Bronchial epithelial cell (primary cell): ENCODE measurements at regions not wholly inside any gene's neighbourhood (a gene's known extent, or its start where the extent isn't known, plus 50 kb on each side); places are given as distances from the start of the nearest gene placed in this dataset.
"Not testable (repeated sequence)": the region's sequence is repeated elsewhere in the genome, so short reads cannot be mapped to it uniquely, and the experiment has no call there.

Source experiments
- DNase-seq: peaks from one replicate; pipeline ENCODE4 v3.0.0-alpha.2; 2010; ENCODE audit warnings: low read depth
- FAIRE-seq: peaks from 2 replicates; lab custom pipeline; 2011; peaks lifted over from hg19 to GRCh38; lab: Jason Lieb, UNC
- H3K27me3 ChIP-seq: 2 replicates; pipeline ENCODE4 v1.5.1; 2011; ENCODE audit warnings: low read length; ENCODE audit not compliant: control insufficient read depth, insufficient read depth
- H3K36me3 ChIP-seq: 2 replicates; pipeline ENCODE4 v1.5.1; 2011; ENCODE audit warnings: low read length; ENCODE audit not compliant: control insufficient read depth, insufficient read depth
- H3K4me3 ChIP-seq: 2 replicates; pipeline ENCODE4 v1.5.1; 2011; ENCODE audit warnings: mild to moderate bottlenecking, low read depth, low read length, control low read depth
- TF ChIP-seq, protein P1 (sequence below): IDR thresholded peaks from 2 replicates; pipeline ENCODE4 v1.5.1; 2011; ENCODE audit warnings: mild to moderate bottlenecking, moderate library complexity, low read length, control low read depth, inconsistent platforms; ENCODE audit not compliant: insufficient read depth, severe bottlenecking

DNA sequence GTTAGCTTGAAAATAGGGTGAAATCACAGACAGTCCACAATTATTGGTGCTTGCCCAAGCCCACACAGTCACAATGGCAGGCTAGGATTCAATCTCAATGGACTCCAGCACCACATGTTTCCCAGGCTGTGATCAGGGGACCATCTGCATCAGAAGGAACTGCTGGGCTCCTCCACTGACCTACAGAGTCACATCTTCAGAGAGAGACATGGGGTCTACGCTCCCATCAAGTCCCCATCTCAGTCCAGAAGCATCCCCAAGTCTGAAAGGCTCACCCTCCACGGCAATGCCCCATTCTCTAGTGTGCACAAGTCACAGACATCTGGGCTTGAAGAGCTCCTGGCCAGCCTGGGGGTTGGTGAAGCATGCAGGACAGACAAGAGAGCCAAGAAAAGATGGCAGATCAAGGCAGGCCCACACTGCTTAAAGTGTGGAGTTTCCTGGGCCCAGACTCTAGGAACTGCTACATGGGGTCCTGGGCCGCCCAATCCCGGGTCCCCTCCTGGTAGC, 262.5 kb downstream of the NPHP4 start:
- TF ChIP-seq, protein P1, sequence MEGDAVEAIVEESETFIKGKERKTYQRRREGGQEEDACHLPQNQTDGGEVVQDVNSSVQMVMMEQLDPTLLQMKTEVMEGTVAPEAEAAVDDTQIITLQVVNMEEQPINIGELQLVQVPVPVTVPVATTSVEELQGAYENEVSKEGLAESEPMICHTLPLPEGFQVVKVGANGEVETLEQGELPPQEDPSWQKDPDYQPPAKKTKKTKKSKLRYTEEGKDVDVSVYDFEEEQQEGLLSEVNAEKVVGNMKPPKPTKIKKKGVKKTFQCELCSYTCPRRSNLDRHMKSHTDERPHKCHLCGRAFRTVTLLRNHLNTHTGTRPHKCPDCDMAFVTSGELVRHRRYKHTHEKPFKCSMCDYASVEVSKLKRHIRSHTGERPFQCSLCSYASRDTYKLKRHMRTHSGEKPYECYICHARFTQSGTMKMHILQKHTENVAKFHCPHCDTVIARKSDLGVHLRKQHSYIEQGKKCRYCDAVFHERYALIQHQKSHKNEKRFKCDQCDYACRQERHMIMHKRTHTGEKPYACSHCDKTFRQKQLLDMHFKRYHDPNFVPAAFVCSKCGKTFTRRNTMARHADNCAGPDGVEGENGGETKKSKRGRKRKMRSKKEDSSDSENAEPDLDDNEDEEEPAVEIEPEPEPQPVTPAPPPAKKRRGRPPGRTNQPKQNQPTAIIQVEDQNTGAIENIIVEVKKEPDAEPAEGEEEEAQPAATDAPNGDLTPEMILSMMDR, result no peak
- FAIRE-seq, result no peak
- H3K27me3 ChIP-seq, result peaks cover 2% of the 10 kb centered on the region

DNA sequence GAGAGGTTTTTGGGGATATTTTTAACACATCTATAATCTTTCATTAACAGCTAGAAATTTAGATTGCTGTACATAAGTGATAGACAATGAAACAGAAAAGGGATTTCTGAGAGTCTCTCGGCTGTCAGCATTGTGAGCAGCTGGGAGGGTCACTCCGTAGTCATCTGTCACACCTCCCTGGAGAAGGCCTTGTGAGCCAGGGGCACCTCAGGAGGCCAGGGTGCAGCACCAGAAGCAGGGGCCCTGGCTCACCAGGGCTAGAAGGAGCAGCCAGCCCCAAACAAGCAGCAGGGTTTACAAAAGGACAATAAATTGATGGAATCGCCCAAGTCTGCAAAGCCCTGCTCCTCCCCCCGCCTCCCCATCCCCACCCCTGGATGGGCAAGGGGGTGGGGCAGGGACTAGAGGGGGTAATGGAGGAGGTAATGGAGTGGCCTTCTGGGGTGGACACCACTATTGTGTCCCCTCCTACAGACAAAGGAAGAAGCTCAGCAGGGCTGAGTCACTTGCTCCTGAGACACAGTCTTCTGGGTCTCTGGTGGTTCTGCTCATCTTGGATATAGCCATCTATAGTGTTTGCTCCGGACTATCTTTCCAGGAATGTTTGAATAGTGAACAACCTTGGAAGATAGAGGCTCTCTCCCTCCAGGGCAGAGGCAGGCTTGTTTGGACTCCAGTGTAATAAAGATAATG, 263.4 kb downstream of the NPHP4 start:
- no peak for FAIRE-seq
- TF ChIP-seq, protein P1, result no peak
- DNase-seq, result no peak
- H3K4me3 ChIP-seq, result no peak overlapping the region
- peaks cover 2% of the 10 kb centered on the region for H3K27me3 ChIP-seq
- no peaks in the 10 kb centered on the region for H3K36me3 ChIP-seq

More for the DNA sequence above, 262.5 kb downstream of the NPHP4 start:
- no peak for DNase-seq
- no peak overlapping the region for H3K4me3 ChIP-seq
- no peaks in the 10 kb centered on the region for H3K36me3 ChIP-seq

DNA sequence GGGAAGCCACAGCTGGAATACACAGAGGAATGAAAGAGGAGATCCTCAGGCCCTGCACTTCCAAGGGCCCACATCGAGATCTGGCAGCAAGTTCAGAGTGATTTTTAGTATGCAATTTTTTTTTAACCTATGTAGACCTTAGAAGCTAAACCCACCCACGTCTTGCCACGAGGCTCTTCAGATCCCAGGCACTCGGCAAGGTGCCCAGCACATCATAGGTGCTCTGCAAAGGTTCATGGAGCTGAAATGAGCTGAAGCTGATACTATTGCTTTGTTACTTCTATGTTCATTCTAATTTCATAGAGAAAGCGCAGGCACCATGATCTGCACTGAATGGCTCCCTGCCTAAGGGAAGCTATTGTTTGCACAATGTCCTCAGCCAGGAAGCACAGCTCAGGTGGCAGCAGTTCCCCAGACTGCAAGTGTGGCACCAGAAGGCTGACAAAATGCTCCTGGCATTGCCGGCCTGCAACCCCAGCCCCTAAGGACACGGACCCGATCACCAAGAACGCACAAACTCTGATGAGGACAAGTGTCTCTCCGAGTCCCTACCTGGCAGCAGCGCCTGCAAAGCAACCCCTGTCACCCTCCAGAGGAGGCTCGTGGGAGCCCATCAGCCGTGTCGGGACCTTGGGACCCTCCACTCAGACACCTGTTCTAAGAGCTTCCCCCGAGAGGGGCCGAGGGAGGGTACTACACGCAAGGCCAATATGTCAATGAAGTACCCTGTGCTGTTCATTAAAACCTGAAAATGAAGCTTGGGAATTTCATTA, 264.2 kb downstream of the NPHP4 start:
- DNase-seq (no peak), FAIRE-seq (no peak)
- H3K36me3 ChIP-seq, result no peaks in the 10 kb centered on the region

DNA sequence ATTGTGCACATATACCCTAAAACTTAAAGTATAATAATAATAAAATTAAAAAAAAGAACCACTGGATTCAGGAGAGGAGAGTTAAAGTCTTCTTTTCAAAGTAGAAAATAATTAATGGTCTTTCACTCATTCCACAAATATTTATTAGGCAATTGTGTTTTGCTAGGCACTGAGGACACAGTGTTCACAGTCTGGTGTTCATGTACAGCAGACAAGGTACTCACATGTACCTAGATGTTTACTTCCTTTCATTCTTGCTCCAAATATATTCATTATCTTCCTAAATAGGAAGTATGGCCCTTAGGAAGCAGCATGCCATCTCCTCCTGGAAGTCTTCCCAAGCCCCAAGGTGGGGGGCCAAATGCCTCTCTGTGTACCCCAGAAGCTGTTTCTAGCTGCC, 265.0 kb downstream of the NPHP4 start:
- no peaks in the 10 kb centered on the region for H3K36me3 ChIP-seq
- H3K4me3 ChIP-seq, result no peak overlapping the region
- TF ChIP-seq, protein P1, result no peak
- FAIRE-seq (no peak), DNase-seq (no peak)
- H3K27me3 ChIP-seq, result peaks cover 2% of the 10 kb centered on the region

More for the DNA sequence above, 264.2 kb downstream of the NPHP4 start:
- TF ChIP-seq, protein P1, result no peak
- Histone ChIP-seq H3K4me3 (no peak overlapping the region), H3K27me3 (peaks cover 2% of the 10 kb centered on the region)

DNA sequence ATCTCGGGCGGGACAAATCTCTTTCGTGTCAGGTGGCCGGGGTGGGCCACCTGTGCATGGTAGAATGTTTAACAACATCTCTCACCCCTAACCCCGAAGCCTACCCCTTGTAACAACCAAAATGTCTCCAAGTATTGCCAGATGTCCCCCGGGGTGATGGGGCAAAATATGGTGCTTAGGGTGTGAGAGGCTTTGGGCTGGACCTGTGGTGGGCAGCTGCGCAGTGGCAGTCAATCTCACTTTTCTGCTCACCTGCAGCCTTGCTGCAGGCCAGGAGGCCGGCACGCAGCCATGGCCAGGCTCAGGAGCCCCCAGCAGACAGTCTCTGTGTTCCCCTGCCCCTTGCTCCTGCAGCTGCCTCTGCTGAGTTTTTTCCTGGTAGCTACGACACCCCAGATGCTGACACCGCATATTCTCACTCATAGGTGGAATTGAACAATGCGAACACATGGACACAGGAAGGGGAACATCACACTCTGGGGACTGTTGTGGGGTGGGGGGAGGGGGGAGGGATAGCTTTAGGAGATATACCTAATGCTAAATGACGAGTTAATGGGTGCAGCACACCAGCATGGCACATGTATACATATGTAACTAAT, 265.5 kb downstream of the NPHP4 start:
- not testable (repeated sequence) for H3K36me3 ChIP-seq, DNase-seq, H3K27me3 ChIP-seq, H3K4me3 ChIP-seq, FAIRE-seq
